ENCODE measurements at regions not wholly inside any gene's neighbourhood (a gene's known extent, or its start where the extent isn't known, plus 50 kb on each side); places are given as distances from the start of the nearest gene placed in this dataset.

DNA sequence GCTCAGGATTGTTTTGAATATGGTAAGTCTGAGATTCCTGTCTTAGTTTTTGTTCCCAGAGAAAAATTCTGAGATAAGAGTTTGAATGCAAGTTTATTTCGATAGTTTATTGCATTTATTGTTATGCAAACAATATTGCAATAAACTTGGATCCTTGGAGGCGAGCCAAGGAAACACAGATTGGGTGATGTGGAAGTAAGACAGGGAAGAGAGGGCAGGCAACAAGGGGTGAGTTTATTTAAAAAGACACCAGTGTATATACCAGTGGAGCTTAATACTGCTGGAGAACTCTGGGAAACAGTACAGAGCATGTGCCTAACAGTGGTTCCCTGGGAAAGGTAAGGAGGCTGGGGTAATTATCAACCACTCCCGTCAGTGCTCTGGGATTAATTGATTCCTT is 87.5 kb upstream of the NEDD4L start:
- TF ChIP-seq POLR2A (IDR thresholded peaks at IDR 0.05): no peak
- TF ChIP-seq, protein P1, sequence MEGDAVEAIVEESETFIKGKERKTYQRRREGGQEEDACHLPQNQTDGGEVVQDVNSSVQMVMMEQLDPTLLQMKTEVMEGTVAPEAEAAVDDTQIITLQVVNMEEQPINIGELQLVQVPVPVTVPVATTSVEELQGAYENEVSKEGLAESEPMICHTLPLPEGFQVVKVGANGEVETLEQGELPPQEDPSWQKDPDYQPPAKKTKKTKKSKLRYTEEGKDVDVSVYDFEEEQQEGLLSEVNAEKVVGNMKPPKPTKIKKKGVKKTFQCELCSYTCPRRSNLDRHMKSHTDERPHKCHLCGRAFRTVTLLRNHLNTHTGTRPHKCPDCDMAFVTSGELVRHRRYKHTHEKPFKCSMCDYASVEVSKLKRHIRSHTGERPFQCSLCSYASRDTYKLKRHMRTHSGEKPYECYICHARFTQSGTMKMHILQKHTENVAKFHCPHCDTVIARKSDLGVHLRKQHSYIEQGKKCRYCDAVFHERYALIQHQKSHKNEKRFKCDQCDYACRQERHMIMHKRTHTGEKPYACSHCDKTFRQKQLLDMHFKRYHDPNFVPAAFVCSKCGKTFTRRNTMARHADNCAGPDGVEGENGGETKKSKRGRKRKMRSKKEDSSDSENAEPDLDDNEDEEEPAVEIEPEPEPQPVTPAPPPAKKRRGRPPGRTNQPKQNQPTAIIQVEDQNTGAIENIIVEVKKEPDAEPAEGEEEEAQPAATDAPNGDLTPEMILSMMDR (IDR thresholded peaks at IDR 0.05): no peak
